IPS-18a (cell line): ENCODE measurements at regions not wholly inside any gene's neighbourhood (a gene's known extent, or its start where the extent isn't known, plus 50 kb on each side); places are given as distances from the start of the nearest gene placed in this dataset.
"Not testable (repeated sequence)": the region's sequence is repeated elsewhere in the genome, so short reads cannot be mapped to it uniquely, and the experiment has no call there.

Experiments
- H3K27ac ChIP-seq: one replicate; pipeline ENCODE4 v1.5.1; 2013; ENCODE audit warnings: low read length
- H3K27me3 ChIP-seq: one replicate; pipeline ENCODE4 v1.6.1; 2013; ENCODE audit warnings: mild to moderate bottlenecking, low read length; ENCODE audit not compliant: control insufficient read depth, insufficient read depth
- H3K36me3 ChIP-seq: one replicate; pipeline ENCODE4 v1.6.1; 2013; ENCODE audit warnings: low read depth, low read length; ENCODE audit not compliant: control insufficient read depth
- H3K4me1 ChIP-seq: one replicate; pipeline ENCODE4 v1.6.1; 2013; ENCODE audit warnings: low read depth, low read length; ENCODE audit not compliant: control insufficient read depth
- H3K4me3 ChIP-seq: one replicate; pipeline ENCODE4 v1.5.1; 2013; ENCODE audit warnings: low read length
- H3K9ac ChIP-seq: one replicate; pipeline ENCODE4 v1.6.1; 2013; ENCODE audit warnings: mild to moderate bottlenecking, low read length, moderate library complexity
- H3K9me3 ChIP-seq: one replicate; pipeline ENCODE4 v1.6.1; 2013; ENCODE audit warnings: low read depth, low read length; ENCODE audit not compliant: control insufficient read depth

DNA sequence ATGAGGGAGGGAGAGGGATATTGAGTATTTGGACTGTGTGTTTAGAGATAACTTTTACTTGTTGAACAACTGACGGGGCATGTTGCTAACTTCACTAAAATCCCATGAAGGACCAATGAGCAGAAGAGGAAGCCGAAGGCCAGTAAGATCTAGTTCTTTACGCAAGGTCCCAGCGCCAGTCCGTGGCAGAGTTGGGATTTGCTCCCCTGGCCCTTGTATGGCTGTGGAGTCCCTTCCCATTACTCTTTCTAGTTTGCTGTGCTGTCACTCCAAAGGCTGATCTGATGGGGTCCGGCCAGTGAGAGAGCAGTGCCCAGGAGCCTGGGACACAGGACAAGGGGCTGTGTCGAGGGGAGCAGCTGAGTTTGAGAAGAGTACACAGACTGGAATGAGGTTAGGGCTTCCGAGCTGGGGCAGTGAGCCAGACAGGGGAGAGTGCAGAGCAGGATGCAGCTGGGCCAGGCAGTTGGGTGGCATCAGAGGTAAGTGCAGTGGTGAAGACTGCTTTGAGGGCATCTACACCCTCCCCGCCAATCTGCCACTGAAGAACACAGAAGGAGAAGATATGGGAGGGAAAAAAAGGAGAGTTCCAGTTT is 692.9 kb upstream of the HS6ST1 start:
- Histone ChIP-seq H3K9me3 (no peaks in the 10 kb centered on the region), H3K27ac (no peak overlapping the region), H3K4me1 (no peaks in the 10 kb centered on the region), H3K4me3 (no peak overlapping the region), H3K27me3 (no peaks in the 10 kb centered on the region), H3K36me3 (no peaks in the 10 kb centered on the region), H3K9ac (no peak overlapping the region)

- Histone ChIP-seq H3K36me3 (no peaks in the 10 kb centered on the region), H3K4me1 (no peaks in the 10 kb centered on the region), H3K27me3 (no peaks in the 10 kb centered on the region), H3K4me3 (no peak overlapping the region), H3K9me3 (no peaks in the 10 kb centered on the region), H3K9ac (no peak overlapping the region), H3K27ac (no peak overlapping the region)
These were observed 695.8 kb upstream of the HS6ST1 start for GRCh38 chr2:129014432-129014831.

GRCh38 chr2:129015397-129016285 is 697.0 kb upstream of the HS6ST1 start:
- no peak overlapping the region for H3K4me3 ChIP-seq
- H3K27me3 ChIP-seq: no peaks in the 10 kb centered on the region
- H3K9me3 ChIP-seq: no peaks in the 10 kb centered on the region
- no peaks in the 10 kb centered on the region for H3K36me3 ChIP-seq
- no peak overlapping the region for H3K27ac ChIP-seq
- H3K4me1 ChIP-seq: no peaks in the 10 kb centered on the region
- H3K9ac ChIP-seq: no peak overlapping the region

DNA sequence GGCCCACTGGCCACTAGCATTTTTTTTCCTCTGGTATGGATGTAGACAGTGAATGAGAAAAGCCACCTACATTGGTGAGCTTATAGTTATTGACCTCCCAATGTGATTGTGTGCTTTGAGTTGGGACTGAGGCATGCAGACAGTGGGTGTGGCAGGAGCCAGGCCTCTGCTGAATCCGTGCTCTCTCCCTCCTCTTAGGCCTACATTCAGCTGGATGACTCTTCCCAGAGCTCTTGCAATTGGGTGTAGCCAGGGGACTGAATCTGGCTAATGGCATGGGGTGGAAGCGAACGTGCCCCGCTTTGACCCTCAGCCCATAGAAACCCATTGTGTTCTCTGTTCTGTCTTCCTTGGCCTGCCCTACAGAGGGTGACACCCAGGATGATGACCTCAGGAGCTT is 698.3 kb upstream of the HS6ST1 start:
- no peak overlapping the region for H3K9ac ChIP-seq
- H3K27ac ChIP-seq: no peak overlapping the region
- H3K4me1 ChIP-seq: no peaks in the 10 kb centered on the region
- no peaks in the 10 kb centered on the region for H3K36me3 ChIP-seq
- H3K9me3 ChIP-seq: no peaks in the 10 kb centered on the region
- H3K4me3 ChIP-seq: no peak overlapping the region
- no peaks in the 10 kb centered on the region for H3K27me3 ChIP-seq

DNA sequence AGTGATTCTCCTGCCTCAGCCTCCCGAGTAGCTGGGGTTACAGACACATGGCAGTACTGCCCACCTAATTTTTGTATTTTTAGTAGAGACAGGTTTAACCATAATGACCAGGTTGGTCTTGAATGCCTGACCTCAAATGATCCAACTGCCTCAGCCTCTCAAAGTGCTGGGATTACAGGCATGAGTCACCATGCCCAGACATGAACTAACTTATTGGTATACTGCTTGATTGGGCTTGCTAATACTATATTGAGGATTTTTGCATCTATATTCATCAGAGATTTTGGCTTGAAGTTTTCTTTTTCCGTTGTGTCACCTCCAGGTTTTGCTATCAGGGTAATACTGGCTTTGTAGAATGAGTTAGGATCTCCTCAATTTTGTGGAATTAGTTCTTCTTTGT is 706.1 kb upstream of the HS6ST1 start:
- H3K4me3 ChIP-seq: no peak overlapping the region
- H3K9me3 ChIP-seq: no peaks in the 10 kb centered on the region
- H3K4me1 ChIP-seq: no peaks in the 10 kb centered on the region
- H3K27ac ChIP-seq: no peak overlapping the region
- H3K9ac ChIP-seq: no peak overlapping the region
- H3K27me3 ChIP-seq: no peaks in the 10 kb centered on the region
- H3K36me3 ChIP-seq: no peaks in the 10 kb centered on the region

DNA sequence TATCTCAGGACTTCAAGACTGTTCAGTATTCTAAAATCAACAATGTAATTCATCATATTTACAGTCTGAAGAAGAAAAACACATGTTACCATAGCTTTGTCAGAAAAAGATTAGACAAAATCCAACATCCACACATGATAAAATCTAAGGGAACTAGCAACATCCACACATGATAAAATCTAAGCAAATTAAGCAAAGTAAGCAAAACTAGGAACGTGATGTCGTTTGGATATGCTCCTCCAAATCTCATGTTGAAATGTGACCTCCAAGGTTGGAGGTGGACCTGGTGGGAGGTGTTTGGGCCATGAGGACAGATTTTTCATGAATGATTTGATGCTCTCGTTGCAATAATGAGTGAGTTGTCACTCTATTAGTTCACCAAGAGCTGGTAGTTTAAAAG is 717.3 kb upstream of the HS6ST1 start:
- Histone ChIP-seq H3K36me3 (no peaks in the 10 kb centered on the region), H3K27ac (no peak overlapping the region), H3K9ac (no peak overlapping the region), H3K9me3 (peaks cover 4% of the 10 kb centered on the region), H3K4me3 (no peak overlapping the region), H3K4me1 (no peaks in the 10 kb centered on the region), H3K27me3 (no peaks in the 10 kb centered on the region)

DNA sequence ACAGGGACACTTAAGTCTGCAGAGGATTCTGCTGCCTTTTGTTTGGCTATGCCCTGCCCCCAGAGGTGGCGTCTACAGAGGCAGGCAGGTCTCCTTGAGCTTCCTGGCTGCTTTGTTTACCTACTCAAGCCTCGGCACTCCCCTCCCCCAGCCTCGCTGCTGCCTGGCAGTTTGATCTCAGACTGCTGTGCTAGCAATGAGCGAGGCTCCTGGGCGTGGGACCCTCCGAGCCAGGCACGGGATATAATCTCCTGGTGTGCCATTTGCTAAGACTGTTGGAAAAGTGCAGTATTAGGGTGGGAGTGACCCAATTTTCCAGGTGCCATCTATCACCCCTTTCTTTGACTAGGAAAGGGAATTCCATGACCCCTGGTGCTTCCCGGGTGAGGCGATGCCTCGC is 725.0 kb upstream of the HS6ST1 start:
- H3K4me1 ChIP-seq, H3K9ac ChIP-seq, H3K4me3 ChIP-seq, H3K27ac ChIP-seq, H3K36me3 ChIP-seq, H3K27me3 ChIP-seq, H3K9me3 ChIP-seq: not testable (repeated sequence)

DNA sequence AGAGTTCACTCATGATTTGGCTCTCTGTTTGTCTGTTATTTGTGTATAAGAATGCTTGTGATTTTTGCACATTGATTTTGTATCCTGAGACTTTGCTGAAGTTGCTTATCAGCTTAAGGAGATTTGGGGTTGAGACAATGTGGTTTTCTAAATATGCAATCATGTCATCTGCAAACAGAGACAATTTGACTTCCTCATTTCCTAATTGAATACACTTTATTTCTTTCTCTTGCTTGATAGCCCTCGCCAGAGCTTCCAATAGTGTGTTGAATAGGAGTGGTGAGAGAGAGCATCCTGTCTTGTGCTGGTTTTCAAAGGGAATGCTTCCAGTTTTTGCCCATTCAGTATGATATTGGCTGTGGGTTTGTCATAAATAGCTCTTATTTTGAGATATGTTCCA is 727.8 kb upstream of the HS6ST1 start:
- H3K9ac ChIP-seq, H3K27me3 ChIP-seq, H3K9me3 ChIP-seq, H3K27ac ChIP-seq, H3K4me3 ChIP-seq, H3K36me3 ChIP-seq, H3K4me1 ChIP-seq: not testable (repeated sequence)

GRCh38 chr2:129050101-129050500 is 731.4 kb upstream of the HS6ST1 start:
- Histone ChIP-seq H3K4me1 (no peaks in the 10 kb centered on the region), H3K9me3 (no peaks in the 10 kb centered on the region), H3K9ac (no peak overlapping the region), H3K27me3 (no peaks in the 10 kb centered on the region), H3K36me3 (no peaks in the 10 kb centered on the region), H3K4me3 (no peak overlapping the region), H3K27ac (no peak overlapping the region)

- no peak overlapping the region for H3K4me3 ChIP-seq
- H3K4me1 ChIP-seq: no peaks in the 10 kb centered on the region
- H3K36me3 ChIP-seq: no peaks in the 10 kb centered on the region
- no peak overlapping the region for H3K27ac ChIP-seq
- no peaks in the 10 kb centered on the region for H3K27me3 ChIP-seq
- no peak overlapping the region for H3K9ac ChIP-seq
- no peaks in the 10 kb centered on the region for H3K9me3 ChIP-seq
These were observed 736.6 kb upstream of the HS6ST1 start for GRCh38 chr2:129055242-129055641.

GRCh38 chr2:129055824-129056223 is 737.2 kb upstream of the HS6ST1 start:
- Histone ChIP-seq H3K27ac (no peak overlapping the region), H3K36me3 (no peaks in the 10 kb centered on the region), H3K9me3 (no peaks in the 10 kb centered on the region), H3K27me3 (no peaks in the 10 kb centered on the region), H3K4me1 (no peaks in the 10 kb centered on the region), H3K4me3 (no peak overlapping the region), H3K9ac (no peak overlapping the region)
